ENCODE measurements at regions not wholly inside any gene's neighbourhood (a gene's known extent, or its start where the extent isn't known, plus 50 kb on each side); places are given as distances from the start of the nearest gene placed in this dataset.

- no peak overlapping the region for H3K4me3 ChIP-seq (replicated peaks in 1 of 2; ENCODE audit: low read depth in 2 of 2, low read length in 2 of 2)
- TF ChIP-seq CTCF (IDR thresholded peaks at IDR 0.05; ENCODE audit: low read depth, low read length) = no peak
- no peak for DNase-seq (ENCODE audit: low read depth in 2 of 2)
Measured at GRCh38 chr15:77552066-77552465, 80.6 kb downstream of the LINGO1 start.

- no peak for TF ChIP-seq CTCF (IDR thresholded peaks at IDR 0.05; ENCODE audit: low read depth, low read length)
- no peak for DNase-seq (ENCODE audit: low read depth in 2 of 2)
- H3K4me3 ChIP-seq (replicated peaks in 1 of 2; ENCODE audit: low read depth in 2 of 2, low read length in 2 of 2) = no peak overlapping the region
Measured at GRCh38 chr15:77550301-77551251, 82.1 kb downstream of the LINGO1 start.

- TF ChIP-seq CTCF (IDR thresholded peaks at IDR 0.05; ENCODE audit: low read depth, low read length) = no peak
- no peak overlapping the region for H3K4me3 ChIP-seq (replicated peaks in 1 of 2; ENCODE audit: low read depth in 2 of 2, low read length in 2 of 2)
- DNase-seq (ENCODE audit: low read depth in 2 of 2) = no peak
Measured at GRCh38 chr15:77549576-77550288, 83.0 kb downstream of the LINGO1 start.

GRCh38 chr15:77548589-77549557, 83.8 kb downstream of the LINGO1 start:
- no peak overlapping the region for H3K4me3 ChIP-seq (replicated peaks in 1 of 2; ENCODE audit: low read depth in 2 of 2, low read length in 2 of 2)
- no peak for DNase-seq (ENCODE audit: low read depth in 2 of 2)
- no peak for TF ChIP-seq CTCF (IDR thresholded peaks at IDR 0.05; ENCODE audit: low read depth, low read length)

GRCh38 chr15:77547801-77548588, 84.7 kb downstream of the LINGO1 start:
- no peak overlapping the region for H3K4me3 ChIP-seq (replicated peaks in 1 of 2; ENCODE audit: low read depth in 2 of 2, low read length in 2 of 2)
- TF ChIP-seq CTCF (IDR thresholded peaks at IDR 0.05; ENCODE audit: low read depth, low read length) = no peak
- no peak for DNase-seq (ENCODE audit: low read depth in 2 of 2)
